ENCODE measurements at regions not wholly inside any gene's neighbourhood (a gene's known extent, or its start where the extent isn't known, plus 50 kb on each side); places are given as distances from the start of the nearest gene placed in this dataset.
A peak's percentile ranks its signal among the peaks of the same experiment; 100 is the strongest.

- DNase-seq (ENCODE audit: insufficient read length, low spot score) (no peak), FAIRE-seq (no peak)
- no peak for TF ChIP-seq CTCF (IDR thresholded peaks at IDR 0.05; ENCODE audit: insufficient read depth, missing control alignments)
These were observed 197.9 kb downstream of the ICOS start for GRCh38 chr2:204134421-204134820.

DNA sequence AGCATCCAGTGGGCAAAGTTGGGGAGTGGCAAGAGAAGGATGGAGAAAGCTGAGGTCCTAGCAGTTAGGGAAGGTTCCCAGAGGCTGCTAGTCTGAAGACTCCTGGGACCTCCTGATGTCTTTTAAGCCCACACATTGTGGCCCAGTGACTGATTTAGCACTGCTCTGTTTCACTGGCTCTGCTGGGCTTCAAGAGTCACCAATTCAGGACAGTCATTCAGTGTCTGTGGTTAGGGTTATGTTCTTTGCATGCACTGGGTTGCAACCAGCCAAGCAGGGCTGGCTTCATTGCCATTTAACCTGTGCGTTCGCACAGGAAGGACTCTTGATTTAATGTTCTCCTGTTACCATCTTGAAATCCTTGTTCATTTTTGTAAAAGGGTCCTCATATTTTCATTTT, 199.2 kb downstream of the ICOS start:
- no peak for DNase-seq (ENCODE audit: insufficient read length, low spot score)
- no peak for FAIRE-seq
- no peak for TF ChIP-seq CTCF (IDR thresholded peaks at IDR 0.05; ENCODE audit: insufficient read depth, missing control alignments)

DNA sequence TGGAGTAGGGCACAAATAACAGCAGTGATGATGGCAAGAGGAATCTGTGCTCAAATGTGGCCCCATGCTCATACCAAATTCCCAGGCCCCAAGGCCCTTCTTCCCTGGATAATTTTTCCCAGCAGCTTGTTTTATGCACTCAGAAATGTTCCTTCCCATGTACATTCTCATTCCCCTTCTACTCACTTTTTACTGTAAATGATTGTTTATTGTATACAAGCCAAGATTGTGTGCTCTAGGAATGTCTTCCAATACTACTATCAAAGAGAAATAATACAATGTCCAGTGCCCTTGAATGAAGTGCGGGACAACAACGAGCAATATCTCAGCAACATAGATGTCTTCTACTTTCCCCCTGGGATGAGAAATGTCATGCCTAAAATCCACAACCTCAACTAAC, 201.6 kb downstream of the ICOS start:
- DNase-seq (ENCODE audit: insufficient read length, low spot score) (no peak), FAIRE-seq (no peak)
- TF ChIP-seq CTCF (IDR thresholded peaks at IDR 0.05; ENCODE audit: insufficient read depth, missing control alignments) = no peak

- no peak for TF ChIP-seq CTCF (IDR thresholded peaks at IDR 0.05; ENCODE audit: insufficient read depth, missing control alignments)
- DNase-seq (ENCODE audit: insufficient read length, low spot score) (no peak), FAIRE-seq (no peak)
These were observed 203.7 kb downstream of the ICOS start for GRCh38 chr2:204140246-204140645.

DNA sequence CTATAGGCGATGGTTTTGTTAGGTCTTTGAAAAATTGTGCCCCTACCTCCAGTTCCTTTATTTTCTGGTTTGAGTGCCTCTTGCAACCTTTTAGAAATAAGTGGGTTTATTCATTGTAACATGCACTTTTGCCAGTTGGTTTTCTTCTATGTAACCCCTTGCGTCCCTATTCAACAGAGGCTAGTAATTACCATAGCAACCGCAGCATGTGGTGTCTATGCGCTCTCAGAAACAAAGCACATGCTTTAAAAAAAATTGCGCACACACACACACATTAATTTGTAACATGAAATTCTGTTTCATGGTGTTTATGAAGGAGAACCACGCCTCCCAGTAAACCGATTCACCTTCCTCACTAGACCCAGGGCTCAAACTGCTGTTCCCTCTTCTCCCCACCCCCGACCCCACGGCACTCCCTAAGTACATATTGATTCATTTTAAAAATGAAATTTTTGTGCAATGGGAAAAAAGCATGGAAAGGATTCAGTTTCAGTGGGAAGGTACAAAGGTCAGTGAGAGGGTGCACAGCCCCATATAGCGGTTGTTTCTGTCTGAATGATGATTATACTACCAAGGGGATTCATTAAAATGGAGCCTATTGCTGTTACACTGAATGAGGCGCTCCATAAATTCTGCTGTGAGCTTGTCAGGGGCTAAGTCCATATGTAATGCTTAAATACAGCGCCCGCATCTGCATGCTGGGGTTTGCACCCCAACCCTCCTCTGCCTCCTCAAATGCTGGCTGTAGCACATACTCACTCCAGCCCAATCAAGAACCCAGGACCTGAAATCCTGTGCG, 206.9 kb downstream of the ICOS start:
- DNase-seq (ENCODE audit: insufficient read length, low spot score) (no peak), FAIRE-seq (no peak)
- no peak for TF ChIP-seq CTCF (IDR thresholded peaks at IDR 0.05; ENCODE audit: insufficient read depth, missing control alignments)

DNA sequence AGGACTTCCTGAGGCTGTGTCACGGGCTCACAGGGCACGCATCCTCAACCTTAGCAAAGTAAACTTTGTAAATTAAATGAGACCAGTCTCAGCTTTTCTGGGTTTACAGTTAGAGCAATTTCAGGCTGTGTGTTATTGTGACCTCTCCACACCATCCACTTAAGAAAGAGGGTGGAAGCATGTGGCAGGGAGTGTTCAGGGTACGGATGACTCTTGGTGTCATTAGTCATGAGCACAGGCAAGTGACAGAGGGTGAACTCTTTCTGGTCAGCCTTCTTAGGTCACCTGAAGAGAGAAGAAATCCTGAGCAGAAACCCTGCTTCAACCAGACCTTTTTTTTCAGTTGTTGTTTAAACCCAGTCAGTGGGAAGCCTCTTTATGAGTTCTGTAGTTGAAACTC, 207.9 kb downstream of the ICOS start:
- DNase-seq (ENCODE audit: insufficient read length, low spot score) = no peak
- no peak for TF ChIP-seq CTCF (IDR thresholded peaks at IDR 0.05; ENCODE audit: insufficient read depth, missing control alignments)
- no peak for FAIRE-seq

DNA sequence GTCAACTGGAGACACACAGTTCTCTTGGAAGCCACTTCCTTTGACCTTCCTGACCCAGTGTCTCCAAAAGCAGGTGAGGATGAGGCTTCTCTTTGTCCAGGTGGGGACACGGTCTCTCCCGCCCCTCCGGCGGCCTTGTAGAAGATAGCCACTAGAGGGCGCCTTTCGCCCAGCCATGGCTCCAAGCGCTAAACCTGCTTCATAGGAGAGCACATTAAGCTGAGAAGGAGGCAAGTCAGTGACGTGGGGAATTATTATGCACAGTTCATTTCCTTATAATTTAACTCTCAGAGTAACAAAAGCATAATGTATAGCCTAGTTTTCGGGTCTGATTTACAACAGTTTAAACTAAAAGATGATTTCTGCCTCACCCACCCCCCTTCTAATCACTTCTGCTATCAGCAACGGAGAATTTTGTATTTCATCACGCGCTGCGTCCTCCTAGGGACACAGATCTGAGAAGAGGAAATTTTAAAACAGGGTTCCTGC, 208.7 kb downstream of the ICOS start:
- TF ChIP-seq CTCF (IDR thresholded peaks at IDR 0.05; ENCODE audit: insufficient read depth, missing control alignments) = peak; percentile 93
- FAIRE-seq (no peak), DNase-seq (ENCODE audit: insufficient read length, low spot score) (peak; percentile 16)
